C1 segment of cervical spinal cord (tissue), 14 donors: ENCODE measurements at regions not wholly inside any gene's neighbourhood (a gene's known extent, or its start where the extent isn't known, plus 50 kb on each side); places are given as distances from the start of the nearest gene placed in this dataset.
A peak's percentile ranks its signal among the peaks of the same experiment; 100 is the strongest.

Source experiments
- DNase-seq, 14 donors: peaks; one replicate each; lab custom pipeline; 2025; lab: John Stamatoyannopoulos, UW

GRCh38 chr15:95228856-95229555 lies 997.6 kb downstream of the MCTP2 start:
- no peak for DNase-seq

GRCh38 chr15:95235033-95235432 lies 1003.7 kb downstream of the MCTP2 start:
- DNase-seq, result no peak

GRCh38 chr15:95247071-95247984 lies 1016.0 kb downstream of the MCTP2 start:
- DNase-seq, result no peak

- no peak for DNase-seq
These were observed 1018.2 kb downstream of the MCTP2 start for GRCh38 chr15:95249524-95249923.

GRCh38 chr15:95252404-95252803 lies 1021.0 kb downstream of the MCTP2 start:
- no peak for DNase-seq

GRCh38 chr15:95254263-95254662 lies 1022.9 kb downstream of the MCTP2 start:
- DNase-seq, result no peak

GRCh38 chr15:95259513-95259912 lies 1028.2 kb downstream of the MCTP2 start:
- peak in 11 of 14 donors; percentile 1 to 36 (median 10) for DNase-seq

- DNase-seq, result peak in 1 of 14 donors; percentile 0
These were observed 1028.6 kb downstream of the MCTP2 start for GRCh38 chr15:95259965-95260364.

- no peak for DNase-seq
These were observed 1029.5 kb downstream of the MCTP2 start for GRCh38 chr15:95260856-95261255.

- DNase-seq, result no peak
These were observed 1030.2 kb downstream of the MCTP2 start for GRCh38 chr15:95261546-95261945.

GRCh38 chr15:95261968-95262367 lies 1030.6 kb downstream of the MCTP2 start:
- DNase-seq, result no peak

GRCh38 chr15:95262866-95263564 lies 1031.7 kb downstream of the MCTP2 start:
- no peak for DNase-seq

GRCh38 chr15:95263751-95264150 lies 1032.4 kb downstream of the MCTP2 start:
- no peak for DNase-seq

- no peak for DNase-seq
These were observed 1034.1 kb downstream of the MCTP2 start for GRCh38 chr15:95265419-95265997.

- no peak for DNase-seq
These were observed 1035.2 kb downstream of the MCTP2 start for GRCh38 chr15:95266451-95267061.

- DNase-seq, result no peak
These were observed 1036.1 kb downstream of the MCTP2 start for GRCh38 chr15:95267481-95267880.

- DNase-seq, result no peak
These were observed 1038.2 kb downstream of the MCTP2 start for GRCh38 chr15:95269242-95270183.

GRCh38 chr15:95274101-95274500 lies 1042.7 kb downstream of the MCTP2 start:
- no peak for DNase-seq

GRCh38 chr15:95277266-95277665 lies 1045.9 kb downstream of the MCTP2 start:
- no peak for DNase-seq
